ENCODE measurements at regions not wholly inside any gene's neighbourhood (a gene's known extent, or its start where the extent isn't known, plus 50 kb on each side); places are given as distances from the start of the nearest gene placed in this dataset.
"Not testable (repeated sequence)": the region's sequence is repeated elsewhere in the genome, so short reads cannot be mapped to it uniquely, and the experiment has no call there.

GRCh38 chr9:720239-720881 is 121.1 kb upstream of the DMRT1 start:
- Histone ChIP-seq H3K36me3 (peaks cover 0 to 16% (median 7%) of the 10 kb centered on the region in 4 donors), H3K4me3 (no peak overlapping the region), H3K9me3 (no peaks in the 10 kb centered on the region), H3K4me1 (peaks cover 0 to 52% (median 12%) of the 10 kb centered on the region in 4 donors), H3K27ac (peak overlapping the region in 1 of 5 donors; percentile 23), H3K27me3 (no peaks in the 10 kb centered on the region)
- intact Hi-C loops (cut with DNase I; ENCODE audit: low total_unique reads) = no loop called here
- 76 to 86% (median 81%) methylated on average over 5 of the region's 5 CpGs for WGBS, 5 donors
- no peak for TF ChIP-seq EP300 (IDR thresholded peaks at IDR 0.05)
- TF ChIP-seq POLR2AphosphoS5 (IDR thresholded peaks at IDR 0.05) = no peak
- no peak for TF ChIP-seq CTCF (IDR thresholded peaks at IDR 0.05)
- TF ChIP-seq POLR2A (IDR thresholded peaks at IDR 0.05) = no peak
- no peak for DNase-seq

GRCh38 chr9:722388-722980 is 119.0 kb upstream of the DMRT1 start:
- Histone ChIP-seq H3K9me3 (no peaks in the 10 kb centered on the region), H3K27me3 (no peaks in the 10 kb centered on the region), H3K4me3 (no peak overlapping the region), H3K27ac (no peak overlapping the region), H3K36me3 (peaks cover 0 to 16% (median 7%) of the 10 kb centered on the region in 4 donors), H3K4me1 (peaks cover 0 to 34% (median 2%) of the 10 kb centered on the region in 4 donors)
- intact Hi-C loops (cut with DNase I; ENCODE audit: low total_unique reads) = no loop called here
- TF ChIP-seq EP300 (IDR thresholded peaks at IDR 0.05) = no peak
- no peak for DNase-seq
- WGBS, 5 donors = 89 to 92% (median 91%) methylated on average over 7 of the region's 7 CpGs

- H3K4me3 ChIP-seq; intact Hi-C loops (cut with DNase I; ENCODE audit: low total_unique reads); H3K27ac ChIP-seq; H3K9me3 ChIP-seq; DNase-seq; H3K27me3 ChIP-seq: not testable (repeated sequence)
- Histone ChIP-seq H3K36me3 (peaks cover 0 to 18% (median 12%) of the 10 kb centered on the region in 4 donors), H3K4me1 (peaks cover 0 to 21% (median 0%) of the 10 kb centered on the region in 4 donors)
- WGBS, 5 donors = 95 to 96% (median 96%) methylated on average over 14 of the region's 14 CpGs
Measured at GRCh38 chr9:724461-724860, 117.0 kb upstream of the DMRT1 start.

- Histone ChIP-seq H3K36me3 (peaks cover 0 to 33% (median 26%) of the 10 kb centered on the region in 4 donors), H3K27ac (peak overlapping the region in 2 of 5 donors; percentile 5 to 24), H3K4me3 (no peak overlapping the region), H3K9me3 (no peaks in the 10 kb centered on the region), H3K4me1 (peaks cover 0 to 8% (median 0%) of the 10 kb centered on the region in 4 donors), H3K27me3 (no peaks in the 10 kb centered on the region)
- DNase-seq = peak in 1 of 2 donors; percentile 40
- intact Hi-C loops (cut with DNase I; ENCODE audit: low total_unique reads) = no loop called here
- TF ChIP-seq EP300 (IDR thresholded peaks at IDR 0.05) (no peak), CTCF (IDR thresholded peaks at IDR 0.05) (no peak), POLR2A (IDR thresholded peaks at IDR 0.05) (no peak), POLR2AphosphoS5 (IDR thresholded peaks at IDR 0.05) (no peak)
- WGBS, 5 donors = 70 to 95% (median 78%) methylated on average over 4 of the region's 4 CpGs
Measured at GRCh38 chr9:726005-726404, 115.5 kb upstream of the DMRT1 start.

GRCh38 chr9:727767-728166 is 113.7 kb upstream of the DMRT1 start:
- H3K27ac ChIP-seq = peak overlapping the region in 1 of 5 donors; percentile 13
- DNase-seq = peak in 1 of 2 donors; percentile 42
- no peaks in the 10 kb centered on the region for H3K27me3 ChIP-seq
- peaks cover 0 to 4% (median 0%) of the 10 kb centered on the region in 4 donors for H3K4me1 ChIP-seq
- 20 to 46% (median 33%) methylated on average over 1 of the region's 1 CpG for WGBS, 5 donors
- no peak overlapping the region for H3K4me3 ChIP-seq
- H3K9me3 ChIP-seq = no peaks in the 10 kb centered on the region
- peaks cover 4 to 49% (median 41%) of the 10 kb centered on the region in 4 donors for H3K36me3 ChIP-seq
- TF ChIP-seq POLR2A (IDR thresholded peaks at IDR 0.05) = no peak
- TF ChIP-seq POLR2AphosphoS5 (IDR thresholded peaks at IDR 0.05) = no peak
- TF ChIP-seq CTCF (IDR thresholded peaks at IDR 0.05) = no peak
- no peak for TF ChIP-seq EP300 (IDR thresholded peaks at IDR 0.05)
- intact Hi-C loops (cut with DNase I; ENCODE audit: low total_unique reads) = no loop called here
